Frontal cortex (tissue), 3 donors: ENCODE measurements at regions not wholly inside any gene's neighbourhood (a gene's known extent, or its start where the extent isn't known, plus 50 kb on each side); places are given as distances from the start of the nearest gene placed in this dataset.

Experiments
- DNase-seq, 2 donors: peaks; one replicate each; pipeline ENCODE4 v3.0.0; 2012; ENCODE audit warnings: low spot score in 2 of 2
- FAIRE-seq: peaks from 2 replicates; lab custom pipeline; 2012; peaks lifted over from hg19 to GRCh38; lab: Jason Lieb, UNC
- donor health status: control.
- donor health status: control.
- donor health status: control.

DNA sequence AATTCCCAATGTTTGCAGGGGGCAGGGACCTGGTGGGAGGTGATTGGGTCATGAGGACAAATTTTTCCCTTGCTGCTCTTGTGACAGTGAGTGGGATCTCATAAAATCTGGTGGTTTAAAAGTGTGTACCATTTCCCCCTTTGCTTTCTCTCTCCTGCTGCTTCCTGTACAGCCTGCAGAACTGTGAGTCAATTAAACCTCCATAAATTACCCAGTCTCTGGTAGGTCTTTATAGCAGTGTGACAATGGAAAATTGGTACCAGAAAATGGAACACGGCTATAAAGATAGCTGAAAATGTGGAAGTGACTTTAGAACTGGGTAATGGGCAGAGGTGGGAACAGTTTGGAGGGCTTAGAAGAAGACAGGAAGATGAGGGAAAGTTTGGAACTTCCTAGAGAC is 108.7 kb upstream of the NPFFR2 start:
- DNase-seq (no peak), FAIRE-seq (no peak)

DNA sequence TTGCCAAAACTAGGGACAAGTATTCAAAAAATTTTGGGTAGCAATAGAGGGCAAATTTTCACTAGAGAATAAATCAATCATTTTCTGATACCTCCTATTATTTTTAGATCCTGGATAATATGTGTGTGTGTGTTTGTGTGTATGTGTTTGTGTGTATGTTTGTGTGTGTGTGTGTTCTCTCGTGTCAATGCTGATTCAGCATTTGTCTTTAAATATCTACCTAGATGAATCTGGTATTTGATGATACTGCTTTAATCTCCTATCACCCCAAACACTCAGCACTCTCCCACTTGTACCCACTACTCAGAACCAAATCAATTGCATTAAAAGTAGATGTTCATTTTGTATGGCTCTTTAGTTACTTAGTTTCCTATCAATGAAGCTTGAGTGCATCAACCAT is 101.3 kb upstream of the NPFFR2 start:
- no peak for FAIRE-seq
- DNase-seq, result no peak

GRCh38 chr4:71932941-71933340 is 98.9 kb upstream of the NPFFR2 start:
- FAIRE-seq (no peak), DNase-seq (no peak)

- no peak for DNase-seq
- FAIRE-seq, result no peak
Measured at GRCh38 chr4:71938776-71939175, 93.0 kb upstream of the NPFFR2 start.

DNA sequence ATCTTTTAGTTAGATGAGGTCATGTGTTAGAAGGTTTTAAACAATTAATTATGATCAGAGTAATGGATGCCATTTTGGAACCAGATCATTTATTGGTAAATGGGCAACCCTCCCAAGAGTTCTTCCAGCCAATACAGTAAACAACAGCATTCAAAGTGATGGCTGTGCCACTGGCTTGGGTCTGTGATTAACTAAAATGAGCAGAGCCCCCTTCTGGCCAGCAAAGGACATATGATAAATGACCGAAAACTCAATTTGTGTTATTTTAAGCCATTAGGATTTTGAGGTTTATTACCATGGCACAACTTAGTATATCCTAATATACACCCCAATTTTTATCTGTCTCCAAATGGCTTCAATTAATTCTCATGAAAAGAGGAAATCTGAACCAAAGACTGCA is 90.8 kb upstream of the NPFFR2 start:
- DNase-seq (no peak), FAIRE-seq (no peak)

DNA sequence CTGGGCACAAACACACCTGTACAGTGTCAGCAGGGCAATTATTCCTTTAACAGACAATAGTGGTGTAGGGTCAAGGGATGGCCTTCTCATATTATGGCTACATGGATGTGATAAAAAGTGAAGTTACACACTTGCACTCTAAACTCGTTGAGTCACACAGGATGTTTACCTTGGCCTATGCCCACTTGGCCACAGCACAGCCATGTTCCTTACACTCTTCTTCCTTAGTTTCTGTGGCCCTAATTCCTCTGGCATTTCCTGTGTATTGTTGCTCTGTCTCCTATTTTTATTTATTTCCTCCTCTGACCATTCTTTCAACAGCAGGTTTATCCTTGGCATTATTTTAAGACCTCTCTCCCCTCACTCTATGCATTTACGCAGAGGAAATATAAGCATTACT is 86.8 kb upstream of the NPFFR2 start:
- DNase-seq (no peak), FAIRE-seq (no peak)

- DNase-seq, result no peak
- FAIRE-seq, result no peak
Measured at GRCh38 chr4:71945791-71946190, 86.0 kb upstream of the NPFFR2 start.

- DNase-seq (no peak), FAIRE-seq (no peak)
Measured at GRCh38 chr4:71958978-71959377, 72.8 kb upstream of the NPFFR2 start.

- FAIRE-seq (no peak), DNase-seq (no peak)
Measured at GRCh38 chr4:71962622-71963264, 69.1 kb upstream of the NPFFR2 start.

DNA sequence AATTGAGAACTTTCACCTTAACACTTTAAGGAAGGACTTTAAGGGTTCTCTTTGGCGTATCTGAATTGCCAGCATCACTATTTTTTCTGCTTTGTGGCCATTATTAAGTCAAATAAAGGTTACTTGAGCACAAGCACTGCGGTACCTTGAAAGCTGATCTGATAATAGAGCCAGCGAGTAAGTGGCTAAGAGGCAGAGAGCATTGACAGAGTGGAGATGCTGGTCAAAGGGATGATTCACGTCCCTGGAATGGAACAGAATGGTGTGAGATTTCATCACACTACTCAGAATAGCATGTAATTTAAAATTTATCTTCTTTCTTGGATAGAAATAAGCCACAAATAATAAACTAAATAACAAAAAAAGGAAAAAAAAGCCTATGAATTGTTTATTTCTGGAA is 57.1 kb upstream of the NPFFR2 start:
- FAIRE-seq, result no peak

GRCh38 chr4:71976523-71976922 is 55.3 kb upstream of the NPFFR2 start:
- no peak for DNase-seq
- FAIRE-seq, result no peak

More for the DNA sequence above, 57.1 kb upstream of the NPFFR2 start:
- no peak for DNase-seq

DNA sequence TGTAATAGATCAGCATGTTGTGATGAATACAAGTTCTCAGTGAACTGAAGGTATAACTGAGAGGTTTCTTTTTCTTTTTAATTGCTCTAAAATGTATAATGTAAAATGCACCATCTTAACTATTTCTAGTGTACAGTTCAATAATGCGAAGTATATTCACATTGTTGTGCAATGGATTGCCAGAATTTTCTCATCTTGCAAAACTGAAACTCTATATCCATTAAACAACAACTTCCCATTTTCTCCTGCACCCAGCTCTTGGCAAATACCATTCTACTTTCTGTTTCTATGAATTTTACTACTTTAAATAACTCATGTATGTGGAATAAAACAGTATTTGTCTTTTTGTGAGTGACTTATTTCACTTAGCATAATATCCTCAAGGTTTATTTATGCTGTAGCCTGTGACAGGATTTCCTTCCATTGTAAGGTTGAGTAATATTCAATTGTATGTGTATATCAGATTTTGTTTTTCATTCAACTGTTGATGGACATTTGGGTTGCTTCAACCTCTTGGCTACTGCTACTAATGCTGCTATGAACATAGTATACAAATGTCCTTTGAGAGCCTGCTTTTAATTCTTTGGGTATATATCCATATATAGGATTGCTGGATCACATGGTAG is 53.5 kb upstream of the NPFFR2 start:
- no peak for FAIRE-seq
- no peak for DNase-seq

GRCh38 chr4:71980976-71981375 is 50.8 kb upstream of the NPFFR2 start:
- FAIRE-seq (no peak), DNase-seq (no peak)
